Loucy (cell line): ENCODE measurements at regions not wholly inside any gene's neighbourhood (a gene's known extent, or its start where the extent isn't known, plus 50 kb on each side); places are given as distances from the start of the nearest gene placed in this dataset.

Source experiments
- CTCF ChIP-seq: fragments of 200-600 bp; sonication (generic); conservative IDR thresholded peaks from 2 replicates; pipeline ENCODE4 v1.5.1; 2014; ENCODE audit warnings: mild to moderate bottlenecking, antibody characterized with exemption, low read length
- EZH2phosphoT487 ChIP-seq: fragments of 200-600 bp; IDR thresholded peaks from 2 replicates; pipeline ENCODE4 v1.6.1; 2018; ENCODE audit warnings: antibody characterized with exemption, mild to moderate bottlenecking, moderate library complexity, borderline replicate concordance

GRCh38 chr5:57659886-57660285 lies 177.3 kb upstream of the ACTBL2 start:
- TF ChIP-seq CTCF (no peak), EZH2phosphoT487 (no peak)
